ENCODE measurements at regions not wholly inside any gene's neighbourhood (a gene's known extent, or its start where the extent isn't known, plus 50 kb on each side); places are given as distances from the start of the nearest gene placed in this dataset.

DNA sequence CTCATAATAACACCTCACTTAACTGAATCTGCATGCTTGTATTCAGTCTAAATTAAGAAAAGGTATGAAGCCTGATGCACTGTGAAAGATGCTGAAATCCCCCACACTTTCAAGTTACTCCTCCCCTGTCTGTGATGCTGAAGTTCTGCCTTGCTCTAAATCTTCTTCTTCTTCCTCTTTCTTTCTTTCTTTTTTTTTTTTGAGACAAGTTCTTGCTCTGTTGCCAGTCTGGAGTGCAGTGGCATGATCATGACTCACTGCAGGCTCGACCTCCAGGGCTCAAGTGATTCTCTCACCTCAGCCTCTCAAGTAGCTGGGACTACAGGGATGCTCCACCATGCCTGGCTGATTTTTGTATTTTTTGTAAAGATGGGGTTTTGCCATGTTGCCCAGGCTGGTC lies 231.0 kb upstream of the B3GALT2 start:
- CTCF ChIA-PET, result no interaction called here
- H3K4me3 Mint-ChIP-seq, result peak overlapping the region; percentile 12
- TF ChIP-seq, protein P1, sequence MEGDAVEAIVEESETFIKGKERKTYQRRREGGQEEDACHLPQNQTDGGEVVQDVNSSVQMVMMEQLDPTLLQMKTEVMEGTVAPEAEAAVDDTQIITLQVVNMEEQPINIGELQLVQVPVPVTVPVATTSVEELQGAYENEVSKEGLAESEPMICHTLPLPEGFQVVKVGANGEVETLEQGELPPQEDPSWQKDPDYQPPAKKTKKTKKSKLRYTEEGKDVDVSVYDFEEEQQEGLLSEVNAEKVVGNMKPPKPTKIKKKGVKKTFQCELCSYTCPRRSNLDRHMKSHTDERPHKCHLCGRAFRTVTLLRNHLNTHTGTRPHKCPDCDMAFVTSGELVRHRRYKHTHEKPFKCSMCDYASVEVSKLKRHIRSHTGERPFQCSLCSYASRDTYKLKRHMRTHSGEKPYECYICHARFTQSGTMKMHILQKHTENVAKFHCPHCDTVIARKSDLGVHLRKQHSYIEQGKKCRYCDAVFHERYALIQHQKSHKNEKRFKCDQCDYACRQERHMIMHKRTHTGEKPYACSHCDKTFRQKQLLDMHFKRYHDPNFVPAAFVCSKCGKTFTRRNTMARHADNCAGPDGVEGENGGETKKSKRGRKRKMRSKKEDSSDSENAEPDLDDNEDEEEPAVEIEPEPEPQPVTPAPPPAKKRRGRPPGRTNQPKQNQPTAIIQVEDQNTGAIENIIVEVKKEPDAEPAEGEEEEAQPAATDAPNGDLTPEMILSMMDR (IDR thresholded peaks at IDR 0.05), result no peak
- POLR2A ChIA-PET, result no interaction called here
- no peaks in the 10 kb centered on the region for H3K27me3 Mint-ChIP-seq
- DNase-seq (peak; percentile 46), ATAC-seq (peak; percentile 35)
- peaks cover 4% of the 10 kb centered on the region for H3K36me3 Mint-ChIP-seq (ENCODE audit: low read depth)
- H3K27ac Mint-ChIP-seq, result peak overlapping the region; percentile 81
- peaks cover 7% of the 10 kb centered on the region for H3K9me3 Mint-ChIP-seq
- intact Hi-C loops (cut with micrococcal nuclease), result loop anchor here (10.0 kb wide), 1 partner anchor 877 kb away; no protein-coding TSS in a partner anchor
- H3K4me1 Mint-ChIP-seq (ENCODE audit: low read depth), result peaks cover 36% of the 10 kb centered on the region

DNA sequence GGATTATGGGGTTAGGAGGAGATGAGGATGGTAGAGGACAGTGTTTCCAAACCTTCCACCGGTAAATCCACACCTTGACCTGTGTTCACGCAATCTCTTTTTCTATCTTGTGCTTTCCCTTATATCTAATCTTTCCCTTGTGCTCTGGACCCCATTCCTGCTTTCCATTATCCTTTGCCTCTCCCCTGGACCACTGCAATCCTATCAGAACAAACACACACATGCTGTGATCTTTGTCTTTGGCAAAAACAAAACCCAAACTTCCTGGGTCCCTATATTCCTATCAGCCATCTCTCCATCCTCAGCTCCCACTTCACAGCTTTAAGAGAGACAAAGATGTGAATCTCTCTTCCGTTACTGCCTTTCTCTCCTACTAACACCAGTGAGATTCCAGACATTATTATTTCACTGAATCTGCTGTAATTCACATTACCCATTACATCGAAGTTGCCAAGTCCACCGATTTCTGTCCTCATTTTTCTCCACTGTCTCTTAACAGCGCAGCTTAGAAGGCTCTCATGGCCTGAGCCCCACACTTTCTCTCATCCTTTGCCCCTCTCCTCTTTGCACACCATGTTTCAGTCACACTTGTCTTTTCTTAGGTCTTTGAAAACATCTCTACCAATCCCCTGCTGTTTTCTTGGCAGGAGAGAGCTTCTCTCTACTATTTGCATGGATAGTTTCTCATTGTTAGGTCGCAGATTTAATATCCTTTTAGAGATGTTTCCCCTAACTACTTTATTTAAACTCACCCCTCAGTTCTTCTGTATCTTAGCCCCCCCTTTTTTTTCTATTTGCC lies 230.0 kb upstream of the B3GALT2 start:
- peaks cover 7% of the 10 kb centered on the region for H3K9me3 Mint-ChIP-seq
- intact Hi-C loops (cut with micrococcal nuclease), result loop anchor here (10.0 kb wide), 1 partner anchor 878 kb away; no protein-coding TSS in a partner anchor
- ChIA-PET POLR2A (no interaction called here), CTCF (no interaction called here)
- H3K4me1 Mint-ChIP-seq (ENCODE audit: low read depth), result peaks cover 46% of the 10 kb centered on the region
- H3K27ac Mint-ChIP-seq, result no peak overlapping the region
- H3K4me3 Mint-ChIP-seq, result no peak overlapping the region
- TF ChIP-seq, protein P1 (IDR thresholded peaks at IDR 0.05), result no peak
- peaks cover 4% of the 10 kb centered on the region for H3K36me3 Mint-ChIP-seq (ENCODE audit: low read depth)
- no peaks in the 10 kb centered on the region for H3K27me3 Mint-ChIP-seq
- DNase-seq, result no peak
- no peak for ATAC-seq

DNA sequence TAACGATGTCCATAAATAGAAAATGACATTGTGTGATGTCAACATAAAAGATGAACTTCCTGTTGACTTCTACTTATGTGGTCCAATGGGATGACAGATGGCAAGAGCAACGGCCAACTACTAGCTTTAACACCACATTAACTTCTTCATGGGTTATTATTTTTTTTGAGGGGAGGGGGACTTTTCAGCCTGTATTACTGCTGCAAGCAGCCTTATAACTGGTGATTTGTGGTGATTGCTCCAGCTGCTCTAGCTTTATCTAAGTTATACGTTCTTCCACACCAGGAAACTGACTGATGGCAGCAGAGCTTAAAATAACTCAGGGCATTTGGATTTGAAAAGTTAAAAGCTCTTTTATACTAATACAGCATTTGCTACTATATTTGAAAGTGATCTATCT lies 228.8 kb upstream of the B3GALT2 start:
- Mint-ChIP-seq H3K27me3 (no peaks in the 10 kb centered on the region), H3K36me3 (ENCODE audit: low read depth) (peaks cover 4% of the 10 kb centered on the region), H3K27ac (no peak overlapping the region), H3K9me3 (peaks cover 7% of the 10 kb centered on the region), H3K4me3 (no peak overlapping the region), H3K4me1 (ENCODE audit: low read depth) (peaks cover 48% of the 10 kb centered on the region)
- ChIA-PET POLR2A (no interaction called here), CTCF (no interaction called here)
- ATAC-seq (no peak), DNase-seq (no peak)
- intact Hi-C loops (cut with micrococcal nuclease), result loop anchor here (10.0 kb wide), 1 partner anchor 880 kb away; no protein-coding TSS in a partner anchor
- TF ChIP-seq, protein P1 (IDR thresholded peaks at IDR 0.05), result no peak

DNA sequence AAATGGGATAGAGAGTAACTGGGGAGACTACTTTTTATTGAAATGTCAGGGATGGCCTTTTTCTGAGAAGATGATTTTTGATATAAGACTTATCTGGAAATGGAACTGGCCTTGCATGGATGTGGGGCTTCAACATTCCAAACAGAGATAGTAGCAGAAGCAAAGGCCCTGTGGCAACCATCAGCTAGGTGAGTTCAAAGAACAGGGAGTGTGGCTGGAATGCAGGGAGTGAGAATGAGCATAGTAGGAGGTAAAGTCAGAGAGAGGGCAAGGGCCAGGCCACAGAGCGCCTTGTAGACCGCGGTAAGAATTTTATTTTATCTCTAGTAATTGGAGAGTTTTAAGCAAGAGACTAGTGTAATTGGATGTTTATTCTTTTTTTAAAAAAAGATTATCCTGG lies 227.0 kb upstream of the B3GALT2 start:
- no peak overlapping the region for H3K27ac Mint-ChIP-seq
- intact Hi-C loops (cut with micrococcal nuclease), result loop anchor here (10.0 kb wide), 1 partner anchor 881 kb away; no protein-coding TSS in a partner anchor
- H3K9me3 Mint-ChIP-seq, result peaks cover 7% of the 10 kb centered on the region
- no peak for DNase-seq
- H3K36me3 Mint-ChIP-seq (ENCODE audit: low read depth), result peaks cover 5% of the 10 kb centered on the region
- TF ChIP-seq, protein P1 (IDR thresholded peaks at IDR 0.05), result no peak
- CTCF ChIA-PET, result no interaction called here
- H3K27me3 Mint-ChIP-seq, result no peaks in the 10 kb centered on the region
- no peak for ATAC-seq
- H3K4me1 Mint-ChIP-seq (ENCODE audit: low read depth), result peaks cover 42% of the 10 kb centered on the region
- POLR2A ChIA-PET, result no interaction called here
- no peak overlapping the region for H3K4me3 Mint-ChIP-seq

DNA sequence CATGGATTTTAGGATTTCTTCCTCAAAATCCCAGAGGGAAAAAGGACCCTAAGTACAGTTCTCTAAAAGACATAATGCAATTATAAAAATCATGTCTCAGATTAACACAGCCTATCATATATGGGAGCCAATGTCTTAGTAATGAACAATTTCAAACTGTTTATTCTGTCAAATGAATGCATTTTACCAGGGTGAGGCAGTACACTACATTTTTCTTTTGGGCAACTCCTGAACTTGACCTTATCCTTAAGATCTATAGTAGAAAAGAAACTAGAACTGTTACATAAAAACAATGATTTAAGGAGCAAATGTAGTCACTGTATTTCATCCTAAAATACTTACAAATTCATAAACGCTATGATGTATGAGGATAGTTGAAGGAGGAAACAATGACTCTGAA lies 226.3 kb upstream of the B3GALT2 start:
- peaks cover 5% of the 10 kb centered on the region for H3K36me3 Mint-ChIP-seq (ENCODE audit: low read depth)

More for the DNA sequence above, 226.3 kb upstream of the B3GALT2 start:
- TF ChIP-seq, protein P1 (IDR thresholded peaks at IDR 0.05), result no peak
- Mint-ChIP-seq H3K9me3 (peaks cover 7% of the 10 kb centered on the region), H3K27me3 (no peaks in the 10 kb centered on the region), H3K4me3 (no peak overlapping the region), H3K27ac (peak overlapping the region; percentile 88), H3K4me1 (ENCODE audit: low read depth) (peaks cover 36% of the 10 kb centered on the region)
- ATAC-seq (no peak), DNase-seq (no peak)
- intact Hi-C loops (cut with micrococcal nuclease), result loop anchor here (10.0 kb wide), 1 partner anchor 882 kb away; no protein-coding TSS in a partner anchor
- ChIA-PET CTCF (no interaction called here), POLR2A (no interaction called here)
